IgD-negative memory B cell (primary cell): ENCODE measurements at regions not wholly inside any gene's neighbourhood (a gene's known extent, or its start where the extent isn't known, plus 50 kb on each side); places are given as distances from the start of the nearest gene placed in this dataset.

Experiments
- H3K27ac Mint-ChIP-seq, 3 donors: one replicate each; pipeline ENCODE4 v1.8.0; 2020 to 2022; ENCODE audit warnings: mild to moderate bottlenecking in 3 of 3, mixed read lengths in 3 of 3, moderate library complexity in 1 of 3
- H3K27me3 Mint-ChIP-seq: one replicate; pipeline ENCODE4 v1.8.0; 2021; ENCODE audit warnings: mixed read lengths
- H3K36me3 Mint-ChIP-seq: one replicate; pipeline ENCODE4 v1.8.0; 2020; ENCODE audit warnings: mild to moderate bottlenecking, mixed read lengths
- H3K4me1 Mint-ChIP-seq, 3 donors: one replicate each; pipeline ENCODE4 v1.8.0; 2020 to 2022; ENCODE audit warnings: mixed read lengths in 3 of 3, mild to moderate bottlenecking in 1 of 3
- H3K4me3 Mint-ChIP-seq, 4 donors: one replicate each; pipeline ENCODE4 v1.8.0; 2020 to 2022; ENCODE audit warnings: mild to moderate bottlenecking in 4 of 4, mixed read lengths in 4 of 4, moderate library complexity in 3 of 4
- H3K9me3 Mint-ChIP-seq, 3 donors: one replicate each; pipeline ENCODE4 v1.8.0; 2020 to 2021; ENCODE audit warnings: mixed read lengths in 3 of 3, mild to moderate bottlenecking in 1 of 3

DNA sequence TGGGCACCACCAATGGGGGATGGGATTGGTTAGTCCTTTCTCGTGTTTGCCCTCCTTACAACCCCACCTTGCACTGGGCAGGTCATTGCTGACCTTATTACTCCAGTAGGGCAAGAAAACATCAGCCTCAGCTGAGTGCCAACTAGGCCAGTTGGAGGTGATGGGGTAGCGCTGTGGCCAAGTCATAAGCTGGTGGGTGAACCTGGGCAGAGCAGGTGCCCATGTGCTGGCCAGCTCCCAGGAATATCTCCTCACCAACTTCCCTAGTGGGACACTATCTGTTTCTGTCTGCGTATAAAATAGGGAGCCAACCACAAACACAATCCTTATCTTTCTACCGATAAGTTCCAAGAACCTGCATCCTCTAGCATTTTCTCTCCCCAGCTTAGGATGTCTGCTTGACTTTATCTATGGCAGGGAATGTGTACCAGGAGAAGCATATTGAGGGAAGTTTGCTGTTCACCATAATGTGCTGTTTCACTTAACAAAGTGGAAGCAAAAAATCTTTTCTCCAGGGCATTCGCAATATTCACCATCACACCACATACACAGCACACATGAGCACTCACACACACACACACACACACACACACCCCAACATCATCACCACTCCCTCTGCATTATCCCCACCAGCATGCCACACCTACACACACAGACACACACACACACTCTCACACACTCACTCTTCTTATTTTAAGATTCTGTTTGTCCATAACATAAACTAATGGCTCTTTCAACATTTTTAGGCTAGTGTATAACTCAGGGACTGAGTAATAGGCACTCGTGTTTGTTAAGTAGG lies 390.0 kb downstream of the ENC1 start:
- Mint-ChIP-seq H3K36me3 (peaks cover 3% of the 10 kb centered on the region), H3K27ac (no peak overlapping the region), H3K27me3 (peaks cover 4% of the 10 kb centered on the region), H3K9me3 (peaks cover 0 to 2% (median 0%) of the 10 kb centered on the region in 3 donors), H3K4me1 (peaks cover 0 to 2% (median 0%) of the 10 kb centered on the region in 3 donors), H3K4me3 (peak overlapping the region in 1 of 4 donors; percentile 6)

- Mint-ChIP-seq H3K9me3 (no peaks in the 10 kb centered on the region), H3K36me3 (peaks cover 2% of the 10 kb centered on the region), H3K27me3 (peaks cover 4% of the 10 kb centered on the region), H3K4me3 (no peak overlapping the region), H3K4me1 (peaks cover 0 to 2% (median 0%) of the 10 kb centered on the region in 3 donors), H3K27ac (no peak overlapping the region)
Measured at GRCh38 chr5:74248576-74248975, 392.0 kb downstream of the ENC1 start.

- Mint-ChIP-seq H3K27me3 (peaks cover 4% of the 10 kb centered on the region), H3K4me3 (no peak overlapping the region)
Measured at GRCh38 chr5:74244406-74244805, 396.1 kb downstream of the ENC1 start.

DNA sequence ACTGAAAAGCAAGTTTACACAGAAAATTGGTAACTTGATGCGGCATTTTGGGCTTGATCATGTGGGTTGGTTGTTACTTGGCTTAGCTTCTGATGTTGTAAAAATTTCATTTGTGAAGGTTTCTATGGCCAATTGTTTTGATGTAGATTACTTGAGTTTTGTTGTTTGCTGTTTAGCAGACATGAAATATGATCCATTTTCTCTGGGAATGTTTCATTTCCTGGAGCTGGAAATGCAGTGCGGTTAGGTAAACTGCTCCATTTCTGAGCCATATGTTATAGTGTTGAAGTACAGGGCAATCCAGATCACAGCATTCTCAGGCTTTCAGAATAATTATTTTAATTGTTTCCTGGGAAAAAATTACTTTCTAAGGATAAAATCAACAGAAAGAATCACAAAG lies 396.9 kb downstream of the ENC1 start:
- H3K9me3 Mint-ChIP-seq: no peaks in the 10 kb centered on the region
- H3K4me1 Mint-ChIP-seq: no peaks in the 10 kb centered on the region

More at GRCh38 chr5:74244406-74244805, 396.1 kb downstream of the ENC1 start:
- Mint-ChIP-seq H3K36me3 (peaks cover 2% of the 10 kb centered on the region), H3K4me1 (no peaks in the 10 kb centered on the region), H3K27ac (no peak overlapping the region), H3K9me3 (no peaks in the 10 kb centered on the region)

GRCh38 chr5:74242516-74242915 lies 398.0 kb downstream of the ENC1 start:
- Mint-ChIP-seq H3K27me3 (peaks cover 6% of the 10 kb centered on the region), H3K4me1 (no peaks in the 10 kb centered on the region), H3K27ac (no peak overlapping the region), H3K36me3 (no peaks in the 10 kb centered on the region), H3K9me3 (no peaks in the 10 kb centered on the region), H3K4me3 (no peak overlapping the region)

More for the DNA sequence above, 396.9 kb downstream of the ENC1 start:
- Mint-ChIP-seq H3K27ac (no peak overlapping the region), H3K4me3 (no peak overlapping the region), H3K27me3 (peaks cover 4% of the 10 kb centered on the region), H3K36me3 (peaks cover under 1% of the 10 kb centered on the region)

DNA sequence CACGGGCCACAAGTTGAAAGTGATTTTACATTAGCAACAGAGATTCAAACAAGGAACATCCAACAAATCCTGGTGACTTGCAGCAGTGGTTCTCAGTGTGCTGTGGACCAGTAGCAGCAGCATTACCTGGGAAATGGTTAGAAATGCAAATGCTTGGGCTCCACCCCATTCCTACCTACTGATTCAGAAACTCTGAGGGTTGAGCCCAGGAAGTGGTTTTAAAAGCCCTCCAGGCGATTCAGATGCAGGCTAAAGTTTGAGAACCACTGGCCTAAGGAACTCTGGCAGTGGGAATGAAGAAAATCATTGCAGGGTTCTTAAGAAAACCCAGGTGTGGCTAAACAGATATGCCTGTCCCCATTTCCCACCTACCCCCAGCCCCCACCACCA lies 398.8 kb downstream of the ENC1 start:
- Mint-ChIP-seq H3K4me1 (no peaks in the 10 kb centered on the region), H3K27me3 (peaks cover 5% of the 10 kb centered on the region), H3K9me3 (no peaks in the 10 kb centered on the region), H3K36me3 (no peaks in the 10 kb centered on the region), H3K27ac (no peak overlapping the region), H3K4me3 (no peak overlapping the region)

DNA sequence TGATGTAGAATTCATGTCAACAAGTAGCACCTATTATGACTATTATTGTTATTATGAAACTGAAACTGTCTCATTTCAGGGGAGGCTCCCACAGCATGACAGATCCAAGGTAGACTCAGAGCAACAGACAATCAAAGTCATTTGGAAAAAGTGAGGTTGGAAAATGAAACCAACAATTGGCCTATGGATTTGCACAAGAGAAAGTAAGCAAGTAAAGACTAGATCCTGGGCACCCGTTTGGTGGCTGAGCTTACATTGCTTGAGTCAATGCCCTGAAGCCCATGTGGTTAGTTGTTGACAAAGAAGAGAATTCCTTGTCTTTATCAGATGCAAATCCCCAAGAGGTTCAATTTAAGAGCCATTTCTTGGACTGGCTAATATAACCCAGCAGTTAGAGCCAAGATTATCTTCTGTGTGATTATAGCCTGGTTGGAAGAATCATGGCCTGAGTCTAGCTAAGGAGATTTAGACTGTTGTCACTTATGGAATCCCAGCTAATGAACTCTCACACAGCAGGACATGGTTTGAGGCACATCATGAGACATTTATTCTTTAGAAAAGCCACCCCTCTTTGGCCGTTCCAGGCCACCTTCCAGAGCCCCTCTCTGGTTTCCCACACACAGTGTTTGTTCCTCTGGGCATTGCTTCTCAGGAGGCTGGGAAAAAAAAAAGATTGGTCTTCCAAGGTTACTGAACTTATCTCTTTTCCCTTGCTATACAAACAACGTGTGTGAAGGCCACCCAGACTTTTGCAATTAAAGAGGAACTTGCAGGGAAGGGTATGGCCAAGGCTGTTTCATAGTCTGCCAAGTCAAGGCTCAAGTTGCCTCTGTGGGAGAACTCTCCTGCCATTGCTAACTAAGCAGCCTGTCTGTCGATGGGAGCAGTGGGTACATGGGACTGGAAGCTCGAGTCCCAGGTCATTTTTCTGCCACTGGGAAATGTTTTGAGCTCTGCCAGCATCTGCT lies 399.5 kb downstream of the ENC1 start:
- H3K4me1 Mint-ChIP-seq: no peaks in the 10 kb centered on the region
- no peaks in the 10 kb centered on the region for H3K9me3 Mint-ChIP-seq

DNA sequence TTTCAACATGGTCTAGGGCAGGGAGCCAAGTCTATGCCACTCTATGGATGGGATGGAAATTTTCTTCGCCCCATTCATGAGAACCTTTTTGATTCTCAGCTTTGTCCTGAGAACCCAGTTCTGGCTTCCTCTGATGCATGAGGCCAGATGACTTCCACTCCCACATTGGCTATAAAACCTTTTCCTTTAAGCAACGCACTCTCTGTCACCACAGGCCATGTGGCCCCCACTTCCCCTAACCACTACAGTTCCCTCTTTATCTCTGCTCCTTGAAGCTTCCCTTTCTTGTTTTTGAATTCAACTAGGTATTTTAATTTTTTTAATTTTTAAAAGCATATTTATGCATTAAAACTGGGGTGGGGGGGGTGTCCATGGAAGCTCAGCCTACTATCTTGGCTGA lies 401.3 kb downstream of the ENC1 start:
- peaks cover 3% of the 10 kb centered on the region for H3K27me3 Mint-ChIP-seq
- H3K4me3 Mint-ChIP-seq: no peak overlapping the region
- no peaks in the 10 kb centered on the region for H3K36me3 Mint-ChIP-seq
- no peaks in the 10 kb centered on the region for H3K4me1 Mint-ChIP-seq
- H3K27ac Mint-ChIP-seq: no peak overlapping the region
- no peaks in the 10 kb centered on the region for H3K9me3 Mint-ChIP-seq

More for the DNA sequence above, 399.5 kb downstream of the ENC1 start:
- no peaks in the 10 kb centered on the region for H3K36me3 Mint-ChIP-seq
- H3K27me3 Mint-ChIP-seq: peaks cover 3% of the 10 kb centered on the region
- no peak overlapping the region for H3K4me3 Mint-ChIP-seq
- H3K27ac Mint-ChIP-seq: no peak overlapping the region

GRCh38 chr5:74237571-74238145 lies 402.9 kb downstream of the ENC1 start:
- H3K36me3 Mint-ChIP-seq: no peaks in the 10 kb centered on the region
- H3K27ac Mint-ChIP-seq: no peak overlapping the region
- H3K4me3 Mint-ChIP-seq: no peak overlapping the region
- no peaks in the 10 kb centered on the region for H3K9me3 Mint-ChIP-seq
- peaks cover 3% of the 10 kb centered on the region for H3K27me3 Mint-ChIP-seq
- no peaks in the 10 kb centered on the region for H3K4me1 Mint-ChIP-seq

GRCh38 chr5:74235552-74235951 lies 405.0 kb downstream of the ENC1 start:
- Mint-ChIP-seq H3K27me3 (peaks cover 9% of the 10 kb centered on the region), H3K36me3 (no peaks in the 10 kb centered on the region), H3K4me3 (no peak overlapping the region)

DNA sequence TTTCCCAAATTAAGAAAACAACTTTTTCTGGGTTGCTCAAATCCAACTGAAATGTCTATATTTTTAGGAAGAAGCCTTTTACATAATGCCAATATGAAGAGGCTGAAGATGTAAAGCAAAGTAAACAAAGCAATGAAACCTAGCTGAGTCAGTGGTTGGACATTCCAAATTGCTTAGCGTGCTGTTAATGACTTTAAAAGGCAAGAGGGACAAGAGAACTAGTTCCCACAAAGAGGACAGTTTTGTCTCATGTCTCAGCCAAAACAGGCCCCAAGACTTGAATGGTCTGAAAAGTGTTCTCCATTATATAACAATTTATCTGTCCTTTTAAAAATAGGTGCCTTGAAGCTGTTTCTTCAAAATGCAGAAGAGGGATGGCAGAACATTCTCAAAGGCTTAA lies 407.0 kb downstream of the ENC1 start:
- Mint-ChIP-seq H3K9me3 (peaks cover 0 to 3% (median 2%) of the 10 kb centered on the region in 3 donors), H3K36me3 (no peaks in the 10 kb centered on the region), H3K27me3 (peaks cover 9% of the 10 kb centered on the region), H3K4me1 (no peaks in the 10 kb centered on the region), H3K4me3 (no peak overlapping the region), H3K27ac (no peak overlapping the region)

More at GRCh38 chr5:74235552-74235951, 405.0 kb downstream of the ENC1 start:
- no peaks in the 10 kb centered on the region for H3K9me3 Mint-ChIP-seq
- H3K27ac Mint-ChIP-seq: no peak overlapping the region
- H3K4me1 Mint-ChIP-seq: no peaks in the 10 kb centered on the region

DNA sequence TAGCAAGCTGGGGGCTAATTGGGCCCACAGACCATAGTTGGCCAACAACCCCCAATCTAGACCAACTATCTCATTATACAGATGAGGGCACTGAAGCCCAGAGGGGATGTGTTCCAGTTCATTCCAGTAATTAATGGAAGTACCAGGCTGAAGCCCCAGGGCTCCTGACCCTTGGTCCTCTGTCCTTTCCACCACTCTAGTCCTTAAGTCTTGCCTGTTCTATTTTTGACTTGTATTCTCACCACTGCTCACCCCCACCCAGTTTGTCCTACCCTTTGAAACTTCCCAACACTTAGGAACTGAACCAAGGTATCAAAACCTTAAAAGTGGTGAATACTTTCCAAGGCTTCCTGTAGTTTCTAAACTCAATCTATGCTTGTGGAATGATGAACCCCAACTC lies 407.4 kb downstream of the ENC1 start:
- Mint-ChIP-seq H3K4me1 (no peaks in the 10 kb centered on the region), H3K27ac (no peak overlapping the region), H3K4me3 (no peak overlapping the region), H3K36me3 (no peaks in the 10 kb centered on the region), H3K27me3 (peaks cover 6% of the 10 kb centered on the region), H3K9me3 (peaks cover 0 to 3% (median 2%) of the 10 kb centered on the region in 3 donors)

DNA sequence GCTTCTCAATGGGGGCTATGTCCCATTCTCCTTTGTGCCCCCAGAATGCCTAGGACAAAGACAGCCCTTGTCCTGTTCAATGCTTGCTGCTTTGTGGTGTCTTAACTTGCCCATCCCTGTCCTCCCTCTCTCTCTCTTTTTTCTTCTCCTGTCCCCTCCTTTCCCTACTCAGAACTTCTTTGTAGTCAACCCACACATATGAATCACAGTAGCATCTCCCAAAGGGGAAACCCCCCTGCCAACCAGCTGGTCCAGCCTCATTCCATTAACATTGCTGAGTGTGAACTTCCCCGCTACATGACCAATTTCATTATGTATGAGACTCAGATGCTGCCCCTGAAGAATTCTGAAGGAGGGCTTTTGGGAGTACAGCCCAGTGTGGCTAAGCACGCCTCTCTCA lies 408.3 kb downstream of the ENC1 start:
- H3K4me3 Mint-ChIP-seq: no peak overlapping the region
- H3K36me3 Mint-ChIP-seq: no peaks in the 10 kb centered on the region
- peaks cover 0 to 3% (median 2%) of the 10 kb centered on the region in 3 donors for H3K9me3 Mint-ChIP-seq
- peaks cover 8% of the 10 kb centered on the region for H3K27me3 Mint-ChIP-seq
- H3K27ac Mint-ChIP-seq: peak overlapping the region in 1 of 3 donors; percentile 49
- H3K4me1 Mint-ChIP-seq: no peaks in the 10 kb centered on the region

- peaks cover 8% of the 10 kb centered on the region for H3K27me3 Mint-ChIP-seq
- H3K9me3 Mint-ChIP-seq: peaks cover 0 to 3% (median 2%) of the 10 kb centered on the region in 3 donors
- no peak overlapping the region for H3K4me3 Mint-ChIP-seq
- H3K27ac Mint-ChIP-seq: no peak overlapping the region
- no peaks in the 10 kb centered on the region for H3K4me1 Mint-ChIP-seq
- H3K36me3 Mint-ChIP-seq: no peaks in the 10 kb centered on the region
Measured at GRCh38 chr5:74231697-74232096, 408.8 kb downstream of the ENC1 start.
